OCI-LY7 (cell line): ENCODE measurements at regions not wholly inside any gene's neighbourhood (a gene's known extent, or its start where the extent isn't known, plus 50 kb on each side); places are given as distances from the start of the nearest gene placed in this dataset.

Source experiments
- CTCF ChIP-seq: fragments of 200-600 bp; sonication (generic); conservative IDR thresholded peaks from 2 replicates; pipeline ENCODE4 v1.5.1; 2014; ENCODE audit warnings: mild to moderate bottlenecking, antibody characterized with exemption, low read length, moderate library complexity, mixed read lengths
- EZH2phosphoT487 ChIP-seq: fragments of 200-600 bp; sonication (generic); IDR thresholded peaks from 2 replicates; pipeline ENCODE4 v1.6.1; 2018; ENCODE audit warnings: low read depth, borderline replicate concordance, mild to moderate bottlenecking, mixed run types, antibody characterized with exemption, low read length, moderate library complexity, mixed read lengths

- no peak for TF ChIP-seq CTCF
- no peak for TF ChIP-seq EZH2phosphoT487
Measured at GRCh38 chr9:28423255-28423654, 850.0 kb upstream of the C9orf72 start.
